ENCODE measurements at regions not wholly inside any gene's neighbourhood (a gene's known extent, or its start where the extent isn't known, plus 50 kb on each side); places are given as distances from the start of the nearest gene placed in this dataset.

- TF ChIP-seq POLR2AphosphoS5 (IDR thresholded peaks at IDR 0.05; ENCODE audit: low read depth, low read length) (no peak), TCF7L2 (IDR thresholded peaks at IDR 0.05; ENCODE audit: low read depth, low read length) (no peak), SIN3A (IDR thresholded peaks at IDR 0.05; ENCODE audit: borderline replicate concordance, insufficient read depth, low read depth, low read length) (no peak), REST (IDR thresholded peaks at IDR 0.05; ENCODE audit: insufficient read depth in 1 of 2, low read depth in 2 of 2, low read length in 1 of 2) (no peak), CTCF (IDR thresholded peaks at IDR 0.05) (no peak)
- Histone ChIP-seq H3K27ac (ENCODE audit: low read length) (no peak overlapping the region), H3K4me3 (ENCODE audit: low read depth in 2 of 2, low read length in 2 of 2) (no peak overlapping the region), H3K9me3 (ENCODE audit: control insufficient read depth, insufficient read depth, low read depth, low read length) (no peaks in the 10 kb centered on the region), H3K27me3 (ENCODE audit: control insufficient read depth, insufficient read depth, low read length) (no peaks in the 10 kb centered on the region), H3K36me3 (ENCODE audit: control insufficient read depth, insufficient read depth, low read length) (no peaks in the 10 kb centered on the region), H3K4me1 (ENCODE audit: control insufficient read depth, insufficient read depth, low read length) (no peaks in the 10 kb centered on the region)
- ATAC-seq (no peak), DNase-seq (ENCODE audit: low read depth, low spot score) (no peak)
- intact Hi-C loops (cut with micrococcal nuclease; ENCODE audit: unreplicated experiment) (no loop called here), in situ Hi-C loops (cut with HindIII; ENCODE audit: low pct_unique_long_range_greater_than_20kb, low sequenced_read_pairs) (no loop called here)
- ChIA-PET POLR2A (no interaction called here), CTCF (no interaction called here)
- no TSS peak for BruUV-seq (replicated peaks)
Observed at GRCh38 chr17:53607475-53607874, 215.3 kb upstream of the KIF2B start.

- H3K9me3 ChIP-seq (ENCODE audit: control insufficient read depth, insufficient read depth, low read depth, low read length), result no peaks in the 10 kb centered on the region
- ATAC-seq (no peak), DNase-seq (ENCODE audit: low read depth, low spot score) (no peak)
- no peaks in the 10 kb centered on the region for H3K4me1 ChIP-seq (ENCODE audit: control insufficient read depth, insufficient read depth, low read length)
- intact Hi-C loops (cut with micrococcal nuclease; ENCODE audit: unreplicated experiment) (no loop called here), in situ Hi-C loops (cut with HindIII; ENCODE audit: low pct_unique_long_range_greater_than_20kb, low sequenced_read_pairs) (no loop called here)
- no peaks in the 10 kb centered on the region for H3K36me3 ChIP-seq (ENCODE audit: control insufficient read depth, insufficient read depth, low read length)
- no peaks in the 10 kb centered on the region for H3K27me3 ChIP-seq (ENCODE audit: control insufficient read depth, insufficient read depth, low read length)
- no TSS peak for BruUV-seq (replicated peaks)
- CTCF ChIA-PET, result no interaction called here
- TF ChIP-seq REST (IDR thresholded peaks at IDR 0.05; ENCODE audit: insufficient read depth in 1 of 2, low read depth in 2 of 2, low read length in 1 of 2), result no peak
- no peak for TF ChIP-seq POLR2AphosphoS5 (IDR thresholded peaks at IDR 0.05; ENCODE audit: low read depth, low read length)
- no peak for TF ChIP-seq TCF7L2 (IDR thresholded peaks at IDR 0.05; ENCODE audit: low read depth, low read length)
- no peak for TF ChIP-seq CTCF (IDR thresholded peaks at IDR 0.05)
- TF ChIP-seq SIN3A (IDR thresholded peaks at IDR 0.05; ENCODE audit: borderline replicate concordance, insufficient read depth, low read depth, low read length), result no peak
- POLR2A ChIA-PET, result no interaction called here
- no peak overlapping the region for H3K4me3 ChIP-seq (ENCODE audit: low read depth in 2 of 2, low read length in 2 of 2)
- H3K27ac ChIP-seq (ENCODE audit: low read length), result no peak overlapping the region
Observed at GRCh38 chr17:53588317-53588716, 234.4 kb upstream of the KIF2B start.

Data from Panc1 (cell line).